Lung microvascular endothelial cell (primary cell): ENCODE measurements at regions not wholly inside any gene's neighbourhood (a gene's known extent, or its start where the extent isn't known, plus 50 kb on each side); places are given as distances from the start of the nearest gene placed in this dataset.

Experiments used
- DNase-seq, 2 donors: peaks; one replicate each; pipeline versions ENCODE4 v3.0.0 to v3.0.0-alpha.2; 2010; ENCODE audit warnings: low read depth in 2 of 2

DNA sequence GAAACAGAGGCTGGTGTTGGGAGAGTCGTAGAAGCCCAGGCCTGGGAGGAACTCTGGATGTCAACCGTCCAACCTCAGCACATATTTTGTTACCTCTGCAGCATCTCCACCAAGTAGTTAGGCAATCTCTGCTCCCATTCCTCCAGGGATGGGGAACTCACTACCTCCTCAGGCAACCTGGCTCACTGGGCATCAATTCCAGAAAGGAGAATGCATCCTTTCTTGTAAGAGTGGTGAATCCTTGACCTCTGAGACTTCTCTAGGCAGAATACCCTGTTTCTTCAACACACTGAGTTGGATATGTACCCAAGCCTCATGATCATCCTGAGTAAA, 136.7 kb upstream of the ZMIZ1 start:
- no peak for DNase-seq

DNA sequence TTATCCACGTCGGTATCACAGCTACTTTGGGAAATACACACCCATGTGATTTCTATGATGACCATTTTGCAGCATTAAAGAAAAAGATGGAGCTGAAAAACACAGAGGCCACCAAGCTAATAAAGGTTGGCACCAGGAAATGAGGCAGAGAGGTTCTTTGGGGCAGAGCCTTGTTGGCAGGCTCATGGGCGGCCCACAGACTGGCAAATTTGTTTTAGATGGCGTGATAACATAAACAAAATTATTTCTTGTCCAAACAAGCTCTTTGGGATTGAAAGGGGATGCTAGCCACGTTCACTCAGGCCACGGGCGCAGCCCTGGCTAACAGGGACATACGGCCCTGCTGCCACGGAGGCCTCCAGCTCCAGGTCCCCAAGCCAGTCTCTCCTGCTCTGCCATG, 135.9 kb upstream of the ZMIZ1 start:
- no peak for DNase-seq

GRCh38 chr10:78933828-78934531, 134.8 kb upstream of the ZMIZ1 start:
- peak in 1 of 2 donors; percentile 20 for DNase-seq

DNA sequence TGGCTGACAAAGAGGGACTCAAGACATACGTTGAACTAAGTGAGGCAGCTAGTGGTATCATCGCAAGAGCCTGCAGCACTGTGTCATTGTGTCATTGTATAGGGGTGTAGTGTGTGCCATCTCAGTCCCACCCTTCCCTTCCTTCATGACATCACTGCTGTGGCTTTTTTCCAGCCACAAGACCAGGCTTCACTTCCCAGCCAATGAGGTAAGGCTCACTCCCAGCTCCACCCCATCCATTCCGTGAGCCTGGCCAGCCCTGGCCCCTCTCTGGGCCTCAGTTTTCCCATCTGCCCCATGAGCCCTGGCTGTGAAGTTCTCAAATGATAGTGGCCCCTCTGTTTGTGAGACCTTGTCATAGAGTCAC, 134.3 kb upstream of the ZMIZ1 start:
- DNase-seq: peak; percentile 59 to 64

DNA sequence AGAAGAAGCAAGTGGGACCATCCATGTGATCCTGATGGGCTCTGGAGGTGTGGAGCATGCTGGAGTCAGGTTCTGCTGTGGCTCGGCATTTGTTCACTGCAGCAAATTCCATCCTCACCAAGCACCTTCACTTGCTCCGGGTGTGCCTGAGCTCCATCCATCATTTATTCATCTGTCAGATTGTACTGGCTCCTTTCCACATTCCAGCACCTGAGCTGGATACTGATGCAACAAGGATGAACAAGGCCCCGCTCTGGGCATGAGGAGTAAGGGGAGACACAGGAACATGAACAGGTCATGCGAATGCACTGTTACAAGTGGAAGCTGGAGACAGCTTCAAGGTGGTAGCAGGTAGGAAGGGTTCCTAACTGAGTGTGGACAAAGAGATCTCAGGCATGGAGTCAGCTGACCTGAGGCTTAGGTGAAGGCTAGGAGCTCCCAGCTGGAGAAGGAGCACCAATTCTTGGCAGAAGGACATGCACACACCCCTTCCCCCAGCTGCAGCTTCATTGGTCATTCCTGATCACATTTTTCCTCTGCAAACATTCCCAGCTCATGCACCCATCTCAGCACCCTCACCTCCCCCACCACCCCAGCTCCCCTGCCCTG, 133.7 kb upstream of the ZMIZ1 start:
- DNase-seq: no peak

- DNase-seq: peak in 1 of 2 donors; percentile 80
Measured at GRCh38 chr10:78935697-78936407, 132.9 kb upstream of the ZMIZ1 start.

GRCh38 chr10:78936412-78937342, 132.1 kb upstream of the ZMIZ1 start:
- no peak for DNase-seq

DNA sequence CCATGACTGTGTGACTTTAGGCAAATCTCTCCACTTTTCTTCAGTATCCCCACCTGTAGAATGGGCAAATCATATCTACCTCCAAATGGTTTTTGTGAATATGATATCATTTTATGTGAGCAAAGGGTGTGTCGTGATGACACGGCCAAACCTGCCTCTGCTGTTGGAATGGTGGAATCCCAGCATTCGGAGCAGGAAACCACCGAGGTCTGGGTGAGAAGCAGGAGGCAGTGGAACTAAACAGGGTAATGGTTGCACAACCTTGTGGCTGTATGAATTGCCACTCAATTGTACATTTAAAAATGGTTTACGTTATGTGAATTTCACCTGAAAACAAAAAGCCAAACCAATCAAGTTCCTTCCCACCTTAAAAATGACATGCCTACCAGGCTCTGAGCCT, 131.4 kb upstream of the ZMIZ1 start:
- DNase-seq: peak in 1 of 2 donors; percentile 34

DNA sequence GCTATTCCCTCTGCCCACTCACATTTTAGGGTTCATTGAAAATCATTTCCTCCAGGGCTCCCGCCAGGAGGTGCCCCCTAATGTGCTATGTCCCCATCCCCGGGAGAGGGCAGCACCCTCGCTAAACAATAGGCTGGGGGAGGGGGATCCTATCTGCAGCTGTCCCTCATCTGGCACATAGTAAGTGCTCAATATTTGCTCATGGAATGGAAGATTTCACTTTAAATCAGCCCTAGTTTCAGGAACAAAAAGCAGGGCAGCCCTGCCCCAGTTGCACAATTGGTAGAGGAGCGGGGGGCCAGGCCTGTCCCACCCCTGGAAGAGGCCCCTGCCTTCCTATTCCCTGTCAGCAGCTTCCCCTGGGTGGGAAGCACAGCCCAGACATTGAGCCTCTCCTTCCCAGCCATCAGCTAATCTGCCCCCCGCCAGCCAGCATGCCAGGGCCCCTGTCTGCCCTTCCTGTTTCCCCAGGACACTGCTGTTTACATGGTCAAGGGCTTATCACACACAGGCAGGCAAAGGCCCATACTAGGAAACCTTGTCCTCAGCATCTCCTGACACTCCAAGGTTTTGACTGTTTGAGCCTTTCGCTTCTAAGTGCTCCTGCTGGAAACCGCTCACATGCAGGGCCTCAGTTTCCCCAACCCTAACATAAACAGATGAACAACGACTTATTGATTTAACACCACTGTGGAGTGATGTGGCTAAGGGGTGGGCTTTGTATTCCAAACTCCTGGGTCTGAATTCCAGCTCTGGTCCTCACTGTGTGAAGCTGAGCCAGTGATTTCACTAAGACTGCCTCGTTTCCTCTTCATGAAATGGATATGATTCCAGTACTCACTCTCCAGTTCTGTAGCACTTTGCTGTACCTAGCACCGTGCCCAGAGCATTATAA, 130.7 kb upstream of the ZMIZ1 start:
- peak; percentile 48 to 68 for DNase-seq

- peak in 1 of 2 donors; percentile 8 for DNase-seq
Measured at GRCh38 chr10:78938695-78939672, 129.8 kb upstream of the ZMIZ1 start.

- no peak for DNase-seq
Measured at GRCh38 chr10:78942091-78942501, 126.7 kb upstream of the ZMIZ1 start.

DNA sequence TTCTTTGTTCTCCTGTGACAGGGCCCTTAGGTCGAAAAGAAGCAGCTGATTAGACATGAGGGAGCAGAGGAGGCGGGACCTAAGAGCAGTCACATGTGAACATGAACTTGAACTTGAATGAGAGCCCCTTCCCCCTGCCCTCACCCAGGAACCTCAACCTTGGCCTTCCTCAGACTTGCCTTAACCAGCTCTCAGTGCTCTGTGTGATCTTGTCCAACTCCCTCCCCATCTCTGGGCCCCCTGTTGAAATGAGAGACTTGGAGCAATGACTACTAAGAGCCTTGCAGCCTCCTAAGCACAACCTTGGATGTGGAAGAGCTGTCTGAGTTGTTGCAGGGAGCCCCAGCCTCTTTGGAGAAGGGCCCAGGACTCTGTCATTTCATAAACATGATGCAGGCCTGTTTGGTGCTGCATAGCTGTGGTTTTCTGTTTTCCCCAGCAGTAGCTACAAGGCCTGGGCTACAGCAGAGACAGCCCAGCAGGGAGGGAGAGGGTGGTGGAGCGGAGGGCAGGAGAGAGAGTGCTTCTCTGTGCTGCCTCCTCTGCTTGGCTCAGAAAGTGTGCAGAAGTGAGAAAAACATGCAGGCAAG, 123.9 kb upstream of the ZMIZ1 start:
- peak in 1 of 2 donors; percentile 19 for DNase-seq

GRCh38 chr10:78945838-78946237, 122.9 kb upstream of the ZMIZ1 start:
- no peak for DNase-seq

GRCh38 chr10:78947226-78947625, 121.5 kb upstream of the ZMIZ1 start:
- DNase-seq: no peak

DNA sequence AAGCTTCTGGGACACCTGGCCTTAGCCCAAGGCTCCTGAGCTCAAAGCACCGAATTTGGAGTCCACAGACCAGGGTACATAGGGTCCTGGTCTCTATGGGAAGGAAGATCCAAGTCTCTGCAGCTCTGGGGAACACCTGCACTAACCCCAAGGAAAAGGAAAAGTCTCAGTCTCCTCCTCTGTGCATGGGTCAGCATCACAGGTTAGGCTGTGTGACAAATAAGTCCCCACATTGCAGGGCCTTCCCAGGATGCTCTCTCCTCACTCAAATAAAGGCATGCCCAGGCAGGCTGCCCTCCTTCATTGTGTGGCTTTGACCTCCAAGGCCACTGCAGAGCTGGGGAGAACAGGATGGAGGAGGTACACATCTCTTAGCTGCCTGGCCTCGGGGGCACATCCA, 121.0 kb upstream of the ZMIZ1 start:
- no peak for DNase-seq

DNA sequence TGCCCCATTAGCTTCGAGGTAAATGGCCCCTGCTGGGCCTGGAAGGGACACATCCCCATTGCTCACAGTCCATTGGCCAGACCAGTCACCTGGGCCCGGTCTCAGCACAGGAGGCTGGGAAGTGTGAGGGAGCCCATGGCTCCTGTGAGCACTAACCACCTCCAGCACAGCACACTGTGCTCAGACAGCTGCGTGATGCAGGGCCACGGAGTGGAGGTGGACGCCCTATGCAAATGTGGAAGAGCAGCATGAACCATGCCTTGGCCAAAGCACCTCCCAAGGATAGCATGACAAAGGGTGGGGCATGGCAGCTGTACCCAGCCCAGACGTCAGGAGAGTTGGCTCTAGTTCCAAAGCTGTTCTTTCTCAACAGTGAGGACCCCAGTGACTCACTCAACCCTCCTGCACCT, 120.1 kb upstream of the ZMIZ1 start:
- no peak for DNase-seq

DNA sequence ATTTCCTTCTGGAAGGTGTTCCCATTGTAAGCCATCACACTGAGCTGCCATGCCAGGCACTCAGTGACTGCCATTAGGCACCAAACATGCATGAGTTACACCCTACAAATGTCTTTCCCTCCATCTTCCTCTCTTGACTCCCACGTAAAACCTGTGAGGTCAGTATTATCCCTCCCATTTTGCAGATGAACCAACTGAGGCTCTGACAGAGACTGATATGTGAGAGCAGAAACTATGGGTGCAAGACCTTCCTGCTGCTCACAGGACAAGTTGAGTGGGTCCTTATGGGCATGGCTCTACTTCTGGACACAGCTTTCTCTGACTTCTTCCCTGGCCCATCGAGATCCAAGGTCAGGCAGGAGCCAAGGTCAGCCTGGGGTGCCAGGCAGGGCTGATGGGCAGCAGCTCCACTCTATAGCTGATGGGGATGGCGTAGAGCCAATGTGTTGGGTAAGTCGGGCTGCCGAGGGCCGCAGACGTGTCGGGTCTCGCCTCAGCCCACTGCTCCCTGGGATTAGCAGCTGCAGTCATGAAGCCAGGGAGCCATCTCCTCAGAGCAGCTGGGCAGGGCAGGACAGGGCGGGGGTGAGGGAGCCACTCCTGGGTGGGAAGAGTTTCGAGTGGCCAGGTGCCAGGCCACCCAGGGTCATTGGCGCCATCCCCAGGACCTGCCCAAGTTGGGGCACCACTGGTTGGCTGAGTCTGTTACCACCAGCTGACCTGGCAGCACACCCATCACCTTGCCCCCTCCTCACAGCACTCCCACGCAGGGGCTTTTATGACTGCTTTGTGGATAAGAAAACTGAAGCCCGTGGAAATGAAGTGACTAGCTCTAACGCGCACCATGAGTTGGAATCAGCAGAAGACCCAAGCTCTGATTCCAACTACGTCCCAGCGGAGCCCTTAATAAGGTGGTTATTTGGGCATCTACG, 117.8 kb upstream of the ZMIZ1 start:
- no peak for DNase-seq

DNA sequence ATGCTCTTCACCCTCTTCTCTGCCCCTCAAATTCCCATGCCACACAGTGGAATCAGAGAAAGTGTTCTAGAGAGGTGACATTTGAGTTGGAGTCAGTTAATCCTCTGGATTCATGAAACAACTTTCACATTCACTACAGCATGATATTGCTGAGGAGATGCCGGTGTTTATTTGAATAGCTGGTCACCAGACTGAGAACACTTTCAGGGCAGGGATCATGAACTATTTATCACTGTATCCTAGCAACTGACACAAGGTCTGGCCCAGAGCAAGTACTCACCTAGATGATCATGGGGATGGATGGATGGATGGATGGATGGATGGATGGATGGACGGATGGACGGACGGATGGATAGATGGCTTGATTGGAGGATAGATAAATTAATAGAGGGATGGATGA, 116.7 kb upstream of the ZMIZ1 start:
- no peak for DNase-seq
